ENCODE measurements at regions not wholly inside any gene's neighbourhood (a gene's known extent, or its start where the extent isn't known, plus 50 kb on each side); places are given as distances from the start of the nearest gene placed in this dataset.

DNA sequence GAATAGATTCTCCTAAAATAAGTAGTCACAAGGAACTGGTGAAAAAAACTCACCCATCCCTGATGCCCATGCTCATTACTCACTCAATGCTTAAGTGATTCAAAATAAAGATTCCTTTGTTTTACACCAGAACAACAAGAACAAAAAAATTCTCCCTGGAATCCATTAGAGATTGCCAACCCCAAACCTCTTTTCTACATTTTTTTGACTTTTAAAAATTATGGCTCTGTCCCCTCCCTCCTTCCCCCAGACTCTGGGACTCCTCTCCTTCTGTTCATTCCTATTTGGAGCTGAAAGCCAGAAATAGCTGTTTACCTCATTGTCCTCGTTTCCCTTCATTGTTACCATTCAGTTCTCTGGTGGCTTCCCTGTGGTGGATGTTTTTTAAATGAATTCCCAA lies 63.2 kb upstream of the FHIP2A start:
- Histone ChIP-seq H3K4me3 (ENCODE audit: low read depth, low read length, poor library complexity, severe bottlenecking) (no peak overlapping the region), H3K36me3 (ENCODE audit: insufficient read depth, low read length) (no peaks in the 10 kb centered on the region), H3K4me1 (ENCODE audit: insufficient read depth, low read length, severe bottlenecking) (no peaks in the 10 kb centered on the region), H3K79me2 (ENCODE audit: insufficient read depth, low read length) (no peaks in the 10 kb centered on the region), H4K20me1 (ENCODE audit: insufficient read depth, low read length) (no peaks in the 10 kb centered on the region), H3K9ac (ENCODE audit: low read length) (no peak overlapping the region), H2AFZ (ENCODE audit: low read length) (no peak overlapping the region), H3K27ac (ENCODE audit: low read depth, low read length, poor library complexity, severe bottlenecking) (no peak overlapping the region), H3K4me2 (ENCODE audit: low read length) (no peak overlapping the region), H3F3A (ENCODE audit: insufficient read depth, low read length) (no peaks in the 10 kb centered on the region), H3K9me2 (ENCODE audit: low read depth, low read length) (no peaks in the 10 kb centered on the region), H3K9me3 (ENCODE audit: low read length) (no peaks in the 10 kb centered on the region), H3K27me3 (ENCODE audit: insufficient read depth, low read length) (no peaks in the 10 kb centered on the region)
- TF ChIP-seq, protein P1, sequence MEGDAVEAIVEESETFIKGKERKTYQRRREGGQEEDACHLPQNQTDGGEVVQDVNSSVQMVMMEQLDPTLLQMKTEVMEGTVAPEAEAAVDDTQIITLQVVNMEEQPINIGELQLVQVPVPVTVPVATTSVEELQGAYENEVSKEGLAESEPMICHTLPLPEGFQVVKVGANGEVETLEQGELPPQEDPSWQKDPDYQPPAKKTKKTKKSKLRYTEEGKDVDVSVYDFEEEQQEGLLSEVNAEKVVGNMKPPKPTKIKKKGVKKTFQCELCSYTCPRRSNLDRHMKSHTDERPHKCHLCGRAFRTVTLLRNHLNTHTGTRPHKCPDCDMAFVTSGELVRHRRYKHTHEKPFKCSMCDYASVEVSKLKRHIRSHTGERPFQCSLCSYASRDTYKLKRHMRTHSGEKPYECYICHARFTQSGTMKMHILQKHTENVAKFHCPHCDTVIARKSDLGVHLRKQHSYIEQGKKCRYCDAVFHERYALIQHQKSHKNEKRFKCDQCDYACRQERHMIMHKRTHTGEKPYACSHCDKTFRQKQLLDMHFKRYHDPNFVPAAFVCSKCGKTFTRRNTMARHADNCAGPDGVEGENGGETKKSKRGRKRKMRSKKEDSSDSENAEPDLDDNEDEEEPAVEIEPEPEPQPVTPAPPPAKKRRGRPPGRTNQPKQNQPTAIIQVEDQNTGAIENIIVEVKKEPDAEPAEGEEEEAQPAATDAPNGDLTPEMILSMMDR (IDR thresholded peaks at IDR 0.05; ENCODE audit: low read length): no peak
- TF ChIP-seq EZH2 (IDR thresholded peaks at IDR 0.05; ENCODE audit: borderline replicate concordance, low read length): no peak

DNA sequence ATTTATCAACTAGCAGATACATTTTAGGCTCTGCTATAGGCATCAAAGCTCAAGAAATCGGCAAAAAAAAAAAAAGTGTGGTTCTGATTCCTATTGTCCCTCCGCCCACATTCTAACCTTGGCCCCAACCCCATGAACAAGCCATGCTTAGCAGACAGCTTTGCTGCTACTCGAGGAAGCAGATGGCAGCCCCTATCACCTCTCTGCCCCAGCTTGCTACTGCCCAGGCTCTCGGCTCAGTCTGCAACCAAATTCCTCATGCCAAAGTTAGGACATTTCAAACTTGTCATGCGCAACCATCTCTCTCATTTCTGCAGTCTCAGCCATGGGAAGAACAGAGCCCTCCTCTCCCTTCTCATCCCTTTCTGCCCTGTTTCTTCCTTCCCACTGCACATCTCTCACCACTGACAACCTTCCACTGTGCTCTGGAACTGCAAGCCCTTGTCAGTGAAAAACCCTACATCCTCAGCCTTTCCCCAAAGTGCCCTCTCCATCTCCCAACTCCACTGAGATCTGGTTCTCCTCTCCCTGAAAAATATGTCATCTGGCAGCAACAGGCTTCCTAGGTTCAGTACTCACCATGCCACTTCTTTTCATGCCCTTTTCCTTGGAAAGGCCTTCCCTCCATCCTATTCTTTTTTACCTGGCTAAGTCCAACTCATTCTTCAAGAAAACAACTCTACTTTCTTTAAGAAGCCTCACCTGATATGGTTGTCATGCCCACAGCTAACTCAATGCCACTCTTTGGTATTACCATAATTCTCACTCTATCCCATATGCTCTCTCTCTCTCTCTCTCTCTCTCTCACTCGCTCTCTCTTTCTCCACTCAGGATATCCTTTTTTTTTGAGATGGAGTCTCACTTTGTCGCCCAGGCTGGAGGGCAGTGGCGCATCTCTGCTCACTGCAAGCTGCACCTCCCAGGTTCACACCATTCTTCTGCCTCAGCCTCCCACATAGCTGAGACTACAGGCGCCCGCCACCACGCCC lies 60.1 kb upstream of the FHIP2A start:
- Histone ChIP-seq H3K9ac (ENCODE audit: low read length) (no peak overlapping the region), H3K4me2 (ENCODE audit: low read length) (no peak overlapping the region), H3K27ac (ENCODE audit: low read depth, low read length, poor library complexity, severe bottlenecking) (no peak overlapping the region), H2AFZ (ENCODE audit: low read length) (no peak overlapping the region), H3K36me3 (ENCODE audit: insufficient read depth, low read length) (no peaks in the 10 kb centered on the region), H3K4me3 (ENCODE audit: low read depth, low read length, poor library complexity, severe bottlenecking) (no peak overlapping the region), H4K20me1 (ENCODE audit: insufficient read depth, low read length) (no peaks in the 10 kb centered on the region), H3K9me3 (ENCODE audit: low read length) (no peaks in the 10 kb centered on the region), H3F3A (ENCODE audit: insufficient read depth, low read length) (no peaks in the 10 kb centered on the region), H3K27me3 (ENCODE audit: insufficient read depth, low read length) (no peaks in the 10 kb centered on the region), H3K9me2 (ENCODE audit: low read depth, low read length) (no peaks in the 10 kb centered on the region), H3K79me2 (ENCODE audit: insufficient read depth, low read length) (no peaks in the 10 kb centered on the region), H3K4me1 (ENCODE audit: insufficient read depth, low read length, severe bottlenecking) (no peaks in the 10 kb centered on the region)
- TF ChIP-seq EZH2 (IDR thresholded peaks at IDR 0.05; ENCODE audit: borderline replicate concordance, low read length): no peak
- TF ChIP-seq, protein P1 (IDR thresholded peaks at IDR 0.05; ENCODE audit: low read length): no peak

DNA sequence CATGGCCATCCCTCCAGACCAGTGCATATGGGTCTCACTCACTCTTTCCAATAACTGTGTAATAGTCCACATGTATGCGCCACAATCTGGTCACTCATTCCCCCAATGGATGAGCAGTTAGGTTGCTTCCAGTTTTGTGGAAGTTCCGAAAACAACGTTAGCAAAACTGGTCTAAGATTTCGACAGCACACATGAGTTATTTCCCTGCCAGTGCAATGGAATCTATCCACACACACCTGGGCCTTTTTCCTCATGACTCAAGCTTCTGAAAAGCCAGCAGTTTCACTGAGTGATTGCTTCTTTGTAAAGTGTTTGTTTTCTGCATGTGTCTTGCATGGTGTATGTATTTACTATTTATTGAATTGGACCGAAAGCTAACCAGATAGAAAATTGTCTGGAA lies 58.8 kb upstream of the FHIP2A start:
- H3K79me2 ChIP-seq (ENCODE audit: insufficient read depth, low read length): no peaks in the 10 kb centered on the region
- H2AFZ ChIP-seq (ENCODE audit: low read length): no peak overlapping the region
- no peak overlapping the region for H3K4me3 ChIP-seq (ENCODE audit: low read depth, low read length, poor library complexity, severe bottlenecking)
- no peaks in the 10 kb centered on the region for H3K4me1 ChIP-seq (ENCODE audit: insufficient read depth, low read length, severe bottlenecking)
- H3K27ac ChIP-seq (ENCODE audit: low read depth, low read length, poor library complexity, severe bottlenecking): no peak overlapping the region
- TF ChIP-seq, protein P1 (IDR thresholded peaks at IDR 0.05; ENCODE audit: low read length): no peak
- no peak for TF ChIP-seq EZH2 (IDR thresholded peaks at IDR 0.05; ENCODE audit: borderline replicate concordance, low read length)
- no peaks in the 10 kb centered on the region for H3K9me3 ChIP-seq (ENCODE audit: low read length)
- no peaks in the 10 kb centered on the region for H3K36me3 ChIP-seq (ENCODE audit: insufficient read depth, low read length)
- no peak overlapping the region for H3K9ac ChIP-seq (ENCODE audit: low read length)
- H3K9me2 ChIP-seq (ENCODE audit: low read depth, low read length): no peaks in the 10 kb centered on the region
- H3F3A ChIP-seq (ENCODE audit: insufficient read depth, low read length): no peaks in the 10 kb centered on the region
- no peaks in the 10 kb centered on the region for H4K20me1 ChIP-seq (ENCODE audit: insufficient read depth, low read length)
- H3K4me2 ChIP-seq (ENCODE audit: low read length): no peak overlapping the region
- no peaks in the 10 kb centered on the region for H3K27me3 ChIP-seq (ENCODE audit: insufficient read depth, low read length)

All from OCI-LY1 (cell line).